Calu3 (cell line): ENCODE measurements at regions not wholly inside any gene's neighbourhood (a gene's known extent, or its start where the extent isn't known, plus 50 kb on each side); places are given as distances from the start of the nearest gene placed in this dataset.

Experiments used
- BruUV-seq: library from RNA; stranded (reverse); fragments of 400-500 nt; replicated peaks from 2 replicates; lab custom pipeline; 2021; lab: Mats Ljungman, UMichigan
- CTCF ChIA-PET: fragments of 300-600 bp; sonication (Branson Sonifier 250); formaldehyde crosslinking; loops from one replicate; lab custom pipeline; 2022; ENCODE audit warnings: antibody characterized with exemption; lab: Charles Lee
- DNase-seq: peaks from one replicate; pipeline ENCODE4 v3.0.0; 2022
- H3K27ac Mint-ChIP-seq: one replicate; pipeline ENCODE4 v1.8.0; 2022; ENCODE audit warnings: mixed read lengths; ENCODE audit not compliant: unreplicated experiment
- H3K27me3 Mint-ChIP-seq: one replicate; pipeline ENCODE4 v1.8.0; 2022; ENCODE audit warnings: mixed read lengths; ENCODE audit not compliant: unreplicated experiment
- H3K36me3 Mint-ChIP-seq: one replicate; pipeline ENCODE4 v1.8.0; 2022; ENCODE audit warnings: mild to moderate bottlenecking, moderate library complexity, mixed read lengths; ENCODE audit not compliant: insufficient read depth, unreplicated experiment
- H3K4me1 Mint-ChIP-seq: one replicate; pipeline ENCODE4 v1.8.0; 2022; ENCODE audit warnings: mild to moderate bottlenecking, low read depth, mixed read lengths; ENCODE audit not compliant: unreplicated experiment
- H3K4me3 Mint-ChIP-seq: one replicate; pipeline ENCODE4 v1.8.0; 2022; ENCODE audit warnings: mild to moderate bottlenecking, low read depth, moderate library complexity, mixed read lengths; ENCODE audit not compliant: unreplicated experiment
- H3K9me3 Mint-ChIP-seq: one replicate; pipeline ENCODE4 v1.8.0; 2022; ENCODE audit warnings: low read depth, mixed read lengths; ENCODE audit not compliant: unreplicated experiment
- intact Hi-C: fragments of 100-400 bp; cut with micrococcal nuclease; formaldehyde crosslinking; loops from one replicate; pipeline ENCODE4 v1.10.0; 2022; ENCODE audit not compliant: unreplicated experiment
- TF ChIP-seq, protein P1 (sequence below): fragments of 200-600 bp; IDR thresholded peaks from one replicate; pipeline ENCODE4 v1.8.0; 2022; ENCODE audit warnings: antibody characterized with exemption; ENCODE audit not compliant: unreplicated experiment

GRCh38 chr5:142532781-142533176 lies 153.1 kb downstream of the FGF1 start:
- intact Hi-C loops = no loop called here
- TF ChIP-seq, protein P1, sequence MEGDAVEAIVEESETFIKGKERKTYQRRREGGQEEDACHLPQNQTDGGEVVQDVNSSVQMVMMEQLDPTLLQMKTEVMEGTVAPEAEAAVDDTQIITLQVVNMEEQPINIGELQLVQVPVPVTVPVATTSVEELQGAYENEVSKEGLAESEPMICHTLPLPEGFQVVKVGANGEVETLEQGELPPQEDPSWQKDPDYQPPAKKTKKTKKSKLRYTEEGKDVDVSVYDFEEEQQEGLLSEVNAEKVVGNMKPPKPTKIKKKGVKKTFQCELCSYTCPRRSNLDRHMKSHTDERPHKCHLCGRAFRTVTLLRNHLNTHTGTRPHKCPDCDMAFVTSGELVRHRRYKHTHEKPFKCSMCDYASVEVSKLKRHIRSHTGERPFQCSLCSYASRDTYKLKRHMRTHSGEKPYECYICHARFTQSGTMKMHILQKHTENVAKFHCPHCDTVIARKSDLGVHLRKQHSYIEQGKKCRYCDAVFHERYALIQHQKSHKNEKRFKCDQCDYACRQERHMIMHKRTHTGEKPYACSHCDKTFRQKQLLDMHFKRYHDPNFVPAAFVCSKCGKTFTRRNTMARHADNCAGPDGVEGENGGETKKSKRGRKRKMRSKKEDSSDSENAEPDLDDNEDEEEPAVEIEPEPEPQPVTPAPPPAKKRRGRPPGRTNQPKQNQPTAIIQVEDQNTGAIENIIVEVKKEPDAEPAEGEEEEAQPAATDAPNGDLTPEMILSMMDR = no peak
- Mint-ChIP-seq H3K27me3 (no peaks in the 10 kb centered on the region), H3K4me1 (peaks cover 26% of the 10 kb centered on the region), H3K36me3 (peaks cover 6% of the 10 kb centered on the region), H3K27ac (no peak overlapping the region), H3K4me3 (no peak overlapping the region), H3K9me3 (peaks cover 5% of the 10 kb centered on the region)
- CTCF ChIA-PET = no interaction called here
- BruUV-seq = no TSS peak
- DNase-seq = no peak

- H3K9me3 Mint-ChIP-seq = peaks cover 5% of the 10 kb centered on the region
- BruUV-seq = no TSS peak
- intact Hi-C loops = no loop called here
- H3K36me3 Mint-ChIP-seq = peaks cover 6% of the 10 kb centered on the region
- H3K4me3 Mint-ChIP-seq = no peak overlapping the region
- CTCF ChIA-PET = no interaction called here
- H3K27ac Mint-ChIP-seq = no peak overlapping the region
- TF ChIP-seq, protein P1 = no peak
- no peak for DNase-seq
- H3K4me1 Mint-ChIP-seq = peaks cover 32% of the 10 kb centered on the region
- H3K27me3 Mint-ChIP-seq = no peaks in the 10 kb centered on the region
Measured at GRCh38 chr5:142531977-142532780, 153.7 kb downstream of the FGF1 start.

- H3K27me3 Mint-ChIP-seq = no peaks in the 10 kb centered on the region
- peaks cover 35% of the 10 kb centered on the region for H3K4me1 Mint-ChIP-seq
- no peak overlapping the region for H3K4me3 Mint-ChIP-seq
- CTCF ChIA-PET = no interaction called here
- peaks cover 5% of the 10 kb centered on the region for H3K9me3 Mint-ChIP-seq
- DNase-seq = no peak
- no TSS peak for BruUV-seq
- intact Hi-C loops = no loop called here
- peaks cover 6% of the 10 kb centered on the region for H3K36me3 Mint-ChIP-seq
- H3K27ac Mint-ChIP-seq = peak overlapping the region; percentile 46
- TF ChIP-seq, protein P1 = no peak
Measured at GRCh38 chr5:142530904-142531303, 155.0 kb downstream of the FGF1 start.

DNA sequence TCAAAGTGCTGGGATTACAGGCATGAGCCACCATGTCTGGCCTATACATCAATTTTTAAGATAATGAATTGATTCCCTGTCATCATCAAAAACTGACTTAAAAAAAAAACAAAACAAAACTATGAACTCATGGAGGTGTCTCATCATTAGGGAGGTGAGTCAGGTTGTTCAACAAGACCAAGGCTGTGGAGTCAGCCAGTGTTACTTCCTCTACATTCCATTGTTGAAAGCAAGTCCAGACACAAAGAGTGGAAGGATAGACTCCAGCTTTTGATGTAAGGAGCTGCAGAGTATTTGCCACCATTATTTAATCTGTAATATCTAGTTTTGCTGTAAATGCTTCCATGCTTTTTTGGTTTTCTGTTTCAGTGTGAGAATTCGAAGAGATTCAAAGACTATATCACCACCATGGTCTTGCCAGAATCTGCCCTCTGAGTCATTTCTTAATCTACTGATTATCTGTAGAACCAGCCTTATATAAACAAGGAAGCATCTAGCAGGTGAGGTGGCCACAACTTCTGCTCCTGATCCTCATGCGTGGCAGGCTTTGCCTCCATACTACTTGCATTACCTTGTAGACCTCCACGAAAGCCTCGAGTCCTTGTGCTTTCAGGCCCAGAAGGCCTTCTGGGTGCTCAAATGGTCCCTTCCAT lies 156.1 kb downstream of the FGF1 start:
- Mint-ChIP-seq H3K4me3 (peak overlapping the region; percentile 1), H3K4me1 (peaks cover 35% of the 10 kb centered on the region), H3K27me3 (no peaks in the 10 kb centered on the region), H3K9me3 (peaks cover 5% of the 10 kb centered on the region), H3K27ac (peak overlapping the region; percentile 46), H3K36me3 (peaks cover 6% of the 10 kb centered on the region)
- peak; percentile 48 for DNase-seq
- CTCF ChIA-PET = interaction anchor here (0.5 kb wide), 1 partner anchor 363 kb away, joined by 4 read pairs; no protein-coding TSS in a partner anchor
- no TSS peak for BruUV-seq
- intact Hi-C loops = loop anchor here (5.0 kb wide), 1 partner anchor 82 kb away; no protein-coding TSS in a partner anchor
- TF ChIP-seq, protein P1 = no peak
